ENCODE measurements at regions not wholly inside any gene's neighbourhood (a gene's known extent, or its start where the extent isn't known, plus 50 kb on each side); places are given as distances from the start of the nearest gene placed in this dataset.

DNA sequence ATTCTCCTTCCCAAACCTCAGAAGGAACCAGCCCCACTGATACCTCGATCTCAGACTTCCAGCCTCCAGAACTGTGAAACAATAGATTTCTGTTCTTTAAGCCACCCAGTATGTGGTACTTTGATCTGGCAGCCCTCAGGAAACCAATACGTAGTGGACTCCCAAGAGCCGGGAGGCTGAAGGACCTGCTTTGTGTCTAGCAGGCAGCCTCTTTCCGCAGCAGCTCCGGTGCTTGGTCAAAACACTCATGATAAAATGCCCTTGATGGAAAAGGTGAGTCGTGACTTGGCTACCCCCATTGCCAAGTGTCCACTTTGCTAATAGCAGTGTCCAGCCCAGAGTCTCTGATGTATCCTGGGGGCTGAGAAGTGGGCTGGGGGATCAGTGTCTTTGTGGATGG is 158.8 kb upstream of the TMTC4 start:
- in situ Hi-C loops (cut with HindIII; ENCODE audit: low sequenced_read_pairs): no loop called here
- no peak for DNase-seq (ENCODE audit: low read depth)
- H3K4me3 ChIP-seq (ENCODE audit: low read depth, low read length): no peak overlapping the region
- TF ChIP-seq, protein P1, sequence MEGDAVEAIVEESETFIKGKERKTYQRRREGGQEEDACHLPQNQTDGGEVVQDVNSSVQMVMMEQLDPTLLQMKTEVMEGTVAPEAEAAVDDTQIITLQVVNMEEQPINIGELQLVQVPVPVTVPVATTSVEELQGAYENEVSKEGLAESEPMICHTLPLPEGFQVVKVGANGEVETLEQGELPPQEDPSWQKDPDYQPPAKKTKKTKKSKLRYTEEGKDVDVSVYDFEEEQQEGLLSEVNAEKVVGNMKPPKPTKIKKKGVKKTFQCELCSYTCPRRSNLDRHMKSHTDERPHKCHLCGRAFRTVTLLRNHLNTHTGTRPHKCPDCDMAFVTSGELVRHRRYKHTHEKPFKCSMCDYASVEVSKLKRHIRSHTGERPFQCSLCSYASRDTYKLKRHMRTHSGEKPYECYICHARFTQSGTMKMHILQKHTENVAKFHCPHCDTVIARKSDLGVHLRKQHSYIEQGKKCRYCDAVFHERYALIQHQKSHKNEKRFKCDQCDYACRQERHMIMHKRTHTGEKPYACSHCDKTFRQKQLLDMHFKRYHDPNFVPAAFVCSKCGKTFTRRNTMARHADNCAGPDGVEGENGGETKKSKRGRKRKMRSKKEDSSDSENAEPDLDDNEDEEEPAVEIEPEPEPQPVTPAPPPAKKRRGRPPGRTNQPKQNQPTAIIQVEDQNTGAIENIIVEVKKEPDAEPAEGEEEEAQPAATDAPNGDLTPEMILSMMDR (IDR thresholded peaks at IDR 0.05; ENCODE audit: low read depth, low read length, missing control alignments): no peak

DNA sequence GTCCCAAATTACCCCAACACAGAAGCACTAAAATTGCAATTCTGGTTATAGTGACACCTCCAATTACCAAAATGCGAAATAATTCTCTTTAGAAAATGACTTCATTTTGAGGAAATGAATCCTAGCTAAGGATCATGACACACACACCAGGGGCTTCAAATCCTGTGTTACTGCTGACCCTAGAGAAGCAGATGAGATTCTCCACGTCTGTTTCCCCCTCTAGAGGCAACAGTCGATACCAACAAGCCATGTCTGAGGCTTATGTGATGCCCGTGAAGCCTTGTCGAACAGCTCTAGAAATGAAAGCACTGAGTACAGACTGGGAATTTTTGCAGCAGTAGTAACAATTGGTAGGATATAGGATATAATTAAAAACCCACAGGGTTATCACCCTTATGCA is 153.6 kb upstream of the TMTC4 start:
- in situ Hi-C loops (cut with HindIII; ENCODE audit: low sequenced_read_pairs): no loop called here
- no peak for DNase-seq (ENCODE audit: low read depth)
- H3K4me3 ChIP-seq (ENCODE audit: low read depth, low read length): no peak overlapping the region
- TF ChIP-seq, protein P1 (IDR thresholded peaks at IDR 0.05; ENCODE audit: low read depth, low read length, missing control alignments): peak; percentile 39

DNA sequence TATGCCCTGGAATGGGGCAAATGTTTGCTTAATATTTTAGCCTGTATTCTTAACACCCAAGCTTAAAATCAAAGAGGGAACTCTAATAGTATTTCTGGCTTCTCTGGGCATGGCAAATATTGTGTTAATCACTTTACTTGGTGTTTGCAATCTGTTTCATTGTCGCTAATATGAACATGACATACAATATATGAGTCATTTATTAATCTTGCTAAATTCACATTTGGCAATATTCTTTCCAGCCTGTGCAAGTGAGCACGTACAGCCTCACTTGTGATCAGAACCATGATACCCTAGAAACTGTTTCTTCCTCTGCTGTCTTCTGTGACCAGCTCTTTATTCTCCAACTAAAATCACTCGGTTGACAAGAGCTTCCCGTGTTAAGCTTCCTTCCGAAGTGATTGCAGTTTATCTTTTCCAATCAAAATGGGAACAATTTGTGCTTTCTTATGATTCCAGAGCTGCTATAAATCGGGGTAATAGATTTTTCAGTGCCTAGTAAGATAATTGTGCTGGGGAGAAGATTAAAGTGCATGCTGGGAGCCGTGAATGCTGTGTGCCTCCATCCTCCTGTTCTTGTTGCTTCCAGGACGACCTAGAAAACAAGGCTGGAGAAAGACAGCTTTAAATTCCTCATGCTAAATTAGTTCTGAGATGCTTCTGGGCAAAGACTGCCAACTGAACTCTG is 153.0 kb upstream of the TMTC4 start:
- H3K4me3 ChIP-seq (ENCODE audit: low read depth, low read length): no peak overlapping the region
- in situ Hi-C loops (cut with HindIII; ENCODE audit: low sequenced_read_pairs): no loop called here
- DNase-seq (ENCODE audit: low read depth): no peak
- TF ChIP-seq, protein P1 (IDR thresholded peaks at IDR 0.05; ENCODE audit: low read depth, low read length, missing control alignments): no peak

DNA sequence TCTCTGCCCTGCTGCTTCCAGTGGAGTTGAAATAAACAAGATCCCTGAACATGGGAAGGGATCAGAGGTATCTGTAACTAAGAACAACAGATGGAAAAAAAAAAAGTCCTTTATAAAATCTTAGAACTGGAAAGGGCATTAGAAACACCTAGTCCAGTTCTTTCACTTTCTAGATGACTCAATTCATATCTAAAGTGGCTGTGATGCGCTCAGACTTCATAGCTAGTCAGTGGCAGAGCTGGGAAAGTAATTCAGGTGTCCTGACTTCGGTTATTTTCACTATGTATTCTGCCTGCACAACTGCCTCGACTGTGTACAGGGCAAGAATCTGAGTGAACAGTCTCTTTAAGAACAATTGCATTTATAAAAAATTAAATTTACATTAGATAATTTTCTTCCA is 151.8 kb upstream of the TMTC4 start:
- no peak overlapping the region for H3K4me3 ChIP-seq (ENCODE audit: low read depth, low read length)
- in situ Hi-C loops (cut with HindIII; ENCODE audit: low sequenced_read_pairs): no loop called here
- TF ChIP-seq, protein P1 (IDR thresholded peaks at IDR 0.05; ENCODE audit: low read depth, low read length, missing control alignments): no peak
- no peak for DNase-seq (ENCODE audit: low read depth)

DNA sequence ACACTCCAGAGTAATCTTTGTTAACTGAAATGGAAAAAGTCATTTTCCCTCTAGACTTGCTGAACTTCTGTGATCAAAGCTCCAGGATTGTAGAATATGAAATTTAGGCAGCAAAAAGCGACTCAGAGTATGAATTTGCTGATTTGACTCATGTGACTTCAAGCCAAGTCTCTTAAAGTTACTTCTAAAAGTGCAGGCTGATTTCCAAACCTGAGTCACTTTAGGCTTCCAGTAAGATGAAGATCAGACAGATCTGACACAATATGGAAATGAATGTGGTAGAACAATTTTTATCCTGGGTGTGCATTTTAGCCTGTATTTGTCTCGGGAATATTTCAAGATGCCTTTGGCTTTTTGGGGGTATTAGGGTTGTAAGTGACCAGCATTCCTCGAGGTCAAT is 151.0 kb upstream of the TMTC4 start:
- TF ChIP-seq, protein P1 (IDR thresholded peaks at IDR 0.05; ENCODE audit: low read depth, low read length, missing control alignments): no peak
- in situ Hi-C loops (cut with HindIII; ENCODE audit: low sequenced_read_pairs): no loop called here
- no peak overlapping the region for H3K4me3 ChIP-seq (ENCODE audit: low read depth, low read length)
- DNase-seq (ENCODE audit: low read depth): peak; percentile 53

DNA sequence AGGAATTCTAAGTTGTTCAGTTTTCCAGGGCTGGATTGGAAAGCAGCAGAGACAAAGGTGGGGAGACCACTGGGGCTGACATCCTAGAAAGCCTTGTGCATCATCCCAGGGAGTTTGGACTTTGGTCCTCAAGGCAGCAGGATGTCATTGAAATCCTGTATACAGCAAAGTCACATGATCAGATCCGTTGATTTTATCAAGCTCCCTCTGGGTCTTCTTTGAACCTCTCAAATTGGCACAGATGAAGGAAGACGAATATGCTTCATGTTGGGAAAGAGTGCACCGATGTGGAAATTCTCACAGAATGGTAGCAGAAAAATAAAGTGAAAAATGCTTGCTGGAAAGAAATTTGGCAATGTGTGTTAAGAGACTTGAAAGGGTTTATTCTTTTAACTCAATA is 149.8 kb upstream of the TMTC4 start:
- no peak overlapping the region for H3K4me3 ChIP-seq (ENCODE audit: low read depth, low read length)
- no peak for DNase-seq (ENCODE audit: low read depth)
- TF ChIP-seq, protein P1 (IDR thresholded peaks at IDR 0.05; ENCODE audit: low read depth, low read length, missing control alignments): no peak
- in situ Hi-C loops (cut with HindIII; ENCODE audit: low sequenced_read_pairs): no loop called here

Measured in astrocyte of the cerebellum (primary cell).